OCI-LY7 (cell line): ENCODE measurements at regions not wholly inside any gene's neighbourhood (a gene's known extent, or its start where the extent isn't known, plus 50 kb on each side); places are given as distances from the start of the nearest gene placed in this dataset.

Experiments
- BruUV-seq: library from RNA; stranded (reverse); fragments of 400-500 nt; replicated peaks from 2 replicates; lab custom pipeline; 2021; lab: Mats Ljungman, UMichigan
- CTCF ChIA-PET: fragments of 300-600 bp; sonication (Branson Sonifier 250); formaldehyde crosslinking; loops from one replicate; lab custom pipeline; 2022; ENCODE audit warnings: antibody characterized with exemption; ENCODE audit not compliant: unreplicated experiment; lab: Charles Lee
- POLR2A ChIA-PET: fragments of 300-600 bp; sonication (Branson Sonifier 250); formaldehyde crosslinking; loops from one replicate; lab custom pipeline; 2022; ENCODE audit warnings: antibody characterized with exemption; lab: Charles Lee
- DNase-seq: peaks from one replicate; pipeline ENCODE4 v3.0.0-alpha.2; 2015; ENCODE audit warnings: low spot score
- H2AFZ ChIP-seq: fragments of 200-600 bp; sonication (generic), shearing (Covaris generic); 2 replicates; pipeline ENCODE4 v1.6.1; 2014; ENCODE audit warnings: mild to moderate bottlenecking, antibody characterized with exemption, low read length, moderate library complexity
- H3K27ac ChIP-seq: fragments of 200-600 bp; sonication (generic); 2 replicates; pipeline ENCODE4 v1.5.1; 2014; ENCODE audit warnings: mixed run types, low read depth, mild to moderate bottlenecking, moderate library complexity, low read length, inconsistent platforms; ENCODE audit not compliant: poor library complexity, severe bottlenecking
- H3K36me3 ChIP-seq: fragments of 200-600 bp; sonication (generic); 2 replicates; pipeline ENCODE4 v1.6.1; 2014; ENCODE audit warnings: mild to moderate bottlenecking, antibody characterized with exemption, low read length, moderate library complexity, mixed read lengths; ENCODE audit not compliant: insufficient read depth
- H3K4me1 ChIP-seq: fragments of 200-600 bp; sonication (generic); 2 replicates; pipeline ENCODE4 v1.5.1; 2014; ENCODE audit warnings: mild to moderate bottlenecking, low read length; ENCODE audit not compliant: insufficient read depth, poor library complexity, severe bottlenecking
- H3K4me2 ChIP-seq: fragments of 200-600 bp; sonication (generic); 2 replicates; pipeline ENCODE4 v1.6.1; 2014; ENCODE audit warnings: mild to moderate bottlenecking, low read length
- H3K4me3 ChIP-seq: fragments of 200-600 bp; sonication (generic); 2 replicates; pipeline ENCODE4 v1.5.1; 2014; ENCODE audit warnings: mild to moderate bottlenecking, low read depth, low read length; ENCODE audit not compliant: poor library complexity, severe bottlenecking
- H3K79me2 ChIP-seq: fragments of 200-600 bp; sonication (generic); 2 replicates; pipeline ENCODE4 v1.6.1; 2016; ENCODE audit warnings: low read depth, mild to moderate bottlenecking, low read length, moderate library complexity, mixed read lengths; ENCODE audit not compliant: insufficient read depth
- H3K9me2 ChIP-seq: fragments of 200-600 bp; sonication (generic); 2 replicates; pipeline ENCODE4 v1.6.1; 2016; ENCODE audit warnings: mild to moderate bottlenecking, low read length, mixed read lengths; ENCODE audit not compliant: insufficient read depth
- H3K9me3 ChIP-seq: fragments of 200-600 bp; sonication (generic); 2 replicates; pipeline ENCODE4 v1.6.1; 2014; ENCODE audit warnings: mild to moderate bottlenecking, mixed run types, low read length, mixed read lengths
- H4K20me1 ChIP-seq: fragments of 200-600 bp; sonication (generic); 2 replicates; pipeline ENCODE4 v1.6.1; 2014; ENCODE audit warnings: mild to moderate bottlenecking, antibody characterized with exemption, low read length, moderate library complexity, mixed read lengths; ENCODE audit not compliant: insufficient read depth
- EZH2phosphoT487 ChIP-seq: fragments of 200-600 bp; sonication (generic); IDR thresholded peaks from 2 replicates; pipeline ENCODE4 v1.6.1; 2018; ENCODE audit warnings: low read depth, borderline replicate concordance, mild to moderate bottlenecking, mixed run types, antibody characterized with exemption, low read length, moderate library complexity, mixed read lengths
- intact Hi-C: fragments of 100-400 bp; cut with micrococcal nuclease; formaldehyde crosslinking; loops from one replicate; pipeline ENCODE4 v1.10.0; 2022; ENCODE audit not compliant: unreplicated experiment
- TF ChIP-seq, protein P1 (sequence below): fragments of 200-600 bp; sonication (generic); conservative IDR thresholded peaks from 2 replicates; pipeline ENCODE4 v1.5.1; 2014; ENCODE audit warnings: mild to moderate bottlenecking, antibody characterized with exemption, low read length, moderate library complexity, mixed read lengths

DNA sequence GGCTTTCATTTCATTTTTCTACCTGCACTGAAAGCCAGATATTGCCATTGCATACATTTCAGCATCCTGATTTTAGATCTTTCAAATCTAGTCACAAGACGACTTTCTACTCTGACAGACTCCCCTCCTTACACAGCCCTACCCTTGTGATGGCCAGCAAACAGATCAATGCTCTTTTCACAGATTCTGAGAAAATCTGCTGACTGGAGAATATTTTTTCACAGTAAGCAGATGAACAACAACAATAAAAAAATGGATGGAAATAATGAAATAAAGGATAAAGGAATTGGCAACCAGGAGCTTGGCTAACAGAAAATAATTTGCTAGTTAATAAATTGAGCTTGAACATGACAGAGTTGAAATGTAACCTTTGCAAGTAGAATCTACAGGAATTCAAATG lies 527.2 kb downstream of the IRS1 start:
- no peak overlapping the region for H3K4me2 ChIP-seq
- BruUV-seq = no TSS peak
- H3K36me3 ChIP-seq = no peaks in the 10 kb centered on the region
- no peak for DNase-seq
- H3K4me1 ChIP-seq = no peaks in the 10 kb centered on the region
- no peak overlapping the region for H3K27ac ChIP-seq
- intact Hi-C loops = no loop called here
- H3K9me3 ChIP-seq = no peaks in the 10 kb centered on the region
- H2AFZ ChIP-seq = no peak overlapping the region
- H3K9me2 ChIP-seq = no peaks in the 10 kb centered on the region
- no peaks in the 10 kb centered on the region for H4K20me1 ChIP-seq
- ChIA-PET CTCF (no interaction called here), POLR2A (interaction anchor here (0.7 kb wide), 1 partner anchor 877 kb away, joined by 3 read pairs; no protein-coding TSS in a partner anchor)
- no peak overlapping the region for H3K4me3 ChIP-seq
- no peaks in the 10 kb centered on the region for H3K79me2 ChIP-seq
- no peak for TF ChIP-seq EZH2phosphoT487
- TF ChIP-seq, protein P1, sequence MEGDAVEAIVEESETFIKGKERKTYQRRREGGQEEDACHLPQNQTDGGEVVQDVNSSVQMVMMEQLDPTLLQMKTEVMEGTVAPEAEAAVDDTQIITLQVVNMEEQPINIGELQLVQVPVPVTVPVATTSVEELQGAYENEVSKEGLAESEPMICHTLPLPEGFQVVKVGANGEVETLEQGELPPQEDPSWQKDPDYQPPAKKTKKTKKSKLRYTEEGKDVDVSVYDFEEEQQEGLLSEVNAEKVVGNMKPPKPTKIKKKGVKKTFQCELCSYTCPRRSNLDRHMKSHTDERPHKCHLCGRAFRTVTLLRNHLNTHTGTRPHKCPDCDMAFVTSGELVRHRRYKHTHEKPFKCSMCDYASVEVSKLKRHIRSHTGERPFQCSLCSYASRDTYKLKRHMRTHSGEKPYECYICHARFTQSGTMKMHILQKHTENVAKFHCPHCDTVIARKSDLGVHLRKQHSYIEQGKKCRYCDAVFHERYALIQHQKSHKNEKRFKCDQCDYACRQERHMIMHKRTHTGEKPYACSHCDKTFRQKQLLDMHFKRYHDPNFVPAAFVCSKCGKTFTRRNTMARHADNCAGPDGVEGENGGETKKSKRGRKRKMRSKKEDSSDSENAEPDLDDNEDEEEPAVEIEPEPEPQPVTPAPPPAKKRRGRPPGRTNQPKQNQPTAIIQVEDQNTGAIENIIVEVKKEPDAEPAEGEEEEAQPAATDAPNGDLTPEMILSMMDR = no peak

DNA sequence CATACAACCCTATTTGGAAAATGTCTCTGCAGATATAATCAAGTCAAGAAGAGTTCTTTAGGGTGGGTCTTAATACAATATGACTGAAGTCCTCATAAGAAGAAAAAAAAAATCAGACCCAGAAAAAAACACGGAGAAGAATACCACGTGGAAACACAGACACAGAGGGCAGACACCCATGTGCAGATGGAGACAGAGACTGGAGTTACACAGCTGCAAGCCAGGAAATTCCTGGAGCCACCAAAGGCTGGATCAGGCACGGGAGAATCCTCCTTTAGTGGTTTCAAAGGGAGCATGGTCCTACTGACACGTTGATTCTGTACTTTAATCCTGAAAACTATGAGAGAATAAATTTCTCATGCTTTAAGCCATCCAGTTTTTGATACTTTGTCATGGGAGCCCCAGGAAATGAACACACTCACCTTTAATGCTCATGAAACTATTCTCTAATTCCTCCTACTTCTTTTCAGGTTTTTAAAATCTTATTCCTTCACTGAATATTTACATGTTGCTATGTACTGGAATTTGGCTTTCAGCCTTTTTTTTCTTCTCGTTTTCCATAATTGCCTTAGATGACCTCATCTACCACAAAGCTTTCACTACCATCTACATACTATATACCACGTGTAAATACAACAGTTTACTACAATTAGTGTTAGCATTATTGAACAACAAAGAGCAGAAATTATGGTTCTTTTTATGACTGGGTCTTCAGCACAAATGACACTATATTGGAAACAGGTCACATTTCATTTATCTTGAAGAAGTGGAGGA lies 529.1 kb downstream of the IRS1 start:
- no TSS peak for BruUV-seq
- no peak for DNase-seq
- H3K4me2 ChIP-seq = no peak overlapping the region
- no peaks in the 10 kb centered on the region for H3K79me2 ChIP-seq
- H2AFZ ChIP-seq = no peak overlapping the region
- H3K9me2 ChIP-seq = no peaks in the 10 kb centered on the region
- H3K27ac ChIP-seq = no peak overlapping the region
- H3K9me3 ChIP-seq = no peaks in the 10 kb centered on the region
- CTCF ChIA-PET = no interaction called here
- no peak overlapping the region for H3K4me3 ChIP-seq
- intact Hi-C loops = no loop called here
- H4K20me1 ChIP-seq = no peaks in the 10 kb centered on the region
- H3K4me1 ChIP-seq = no peaks in the 10 kb centered on the region
- H3K36me3 ChIP-seq = no peaks in the 10 kb centered on the region
- TF ChIP-seq EZH2phosphoT487 = no peak
- TF ChIP-seq, protein P1 = no peak
- POLR2A ChIA-PET = no interaction called here
